ENCODE measurements at regions not wholly inside any gene's neighbourhood (a gene's known extent, or its start where the extent isn't known, plus 50 kb on each side); places are given as distances from the start of the nearest gene placed in this dataset.

GRCh38 chr1:220407191-220407590, 120.7 kb upstream of the MARK1 start:
- DNase-seq (ENCODE audit: low spot score), result no peak
- no peak for TF ChIP-seq CTCF (IDR thresholded peaks at IDR 0.05; ENCODE audit: unreplicated experiment)
- Mint-ChIP-seq H3K9me3 (ENCODE audit: unreplicated experiment) (no peaks in the 10 kb centered on the region), H3K27me3 (ENCODE audit: unreplicated experiment) (peaks cover 1% of the 10 kb centered on the region), H3K4me1 (ENCODE audit: unreplicated experiment) (peaks cover 9% of the 10 kb centered on the region), H3K4me3 (ENCODE audit: unreplicated experiment) (no peak overlapping the region), H3K27ac (ENCODE audit: unreplicated experiment) (no peak overlapping the region), H3K36me3 (ENCODE audit: low read depth, unreplicated experiment) (no peaks in the 10 kb centered on the region)

GRCh38 chr1:220398238-220398637, 126.0 kb upstream of the RAB3GAP2 start:
- no peak for DNase-seq (ENCODE audit: low spot score)
- Mint-ChIP-seq H3K4me3 (ENCODE audit: unreplicated experiment) (no peak overlapping the region), H3K4me1 (ENCODE audit: unreplicated experiment) (no peaks in the 10 kb centered on the region), H3K27me3 (ENCODE audit: unreplicated experiment) (peaks cover 1% of the 10 kb centered on the region), H3K9me3 (ENCODE audit: unreplicated experiment) (no peaks in the 10 kb centered on the region), H3K27ac (ENCODE audit: unreplicated experiment) (no peak overlapping the region), H3K36me3 (ENCODE audit: low read depth, unreplicated experiment) (no peaks in the 10 kb centered on the region)
- no peak for TF ChIP-seq CTCF (IDR thresholded peaks at IDR 0.05; ENCODE audit: unreplicated experiment)

GRCh38 chr1:220391491-220391890, 119.2 kb upstream of the RAB3GAP2 start:
- Mint-ChIP-seq H3K4me1 (ENCODE audit: unreplicated experiment) (peaks cover 7% of the 10 kb centered on the region), H3K9me3 (ENCODE audit: unreplicated experiment) (no peaks in the 10 kb centered on the region), H3K27me3 (ENCODE audit: unreplicated experiment) (peaks cover 4% of the 10 kb centered on the region), H3K27ac (ENCODE audit: unreplicated experiment) (no peak overlapping the region), H3K36me3 (ENCODE audit: low read depth, unreplicated experiment) (no peaks in the 10 kb centered on the region), H3K4me3 (ENCODE audit: unreplicated experiment) (no peak overlapping the region)
- DNase-seq (ENCODE audit: low spot score), result no peak
- TF ChIP-seq CTCF (IDR thresholded peaks at IDR 0.05; ENCODE audit: unreplicated experiment), result no peak

GRCh38 chr1:220389634-220390033, 117.4 kb upstream of the RAB3GAP2 start:
- Mint-ChIP-seq H3K36me3 (ENCODE audit: low read depth, unreplicated experiment) (no peaks in the 10 kb centered on the region), H3K4me3 (ENCODE audit: unreplicated experiment) (no peak overlapping the region), H3K9me3 (ENCODE audit: unreplicated experiment) (no peaks in the 10 kb centered on the region), H3K4me1 (ENCODE audit: unreplicated experiment) (peaks cover 7% of the 10 kb centered on the region), H3K27ac (ENCODE audit: unreplicated experiment) (no peak overlapping the region), H3K27me3 (ENCODE audit: unreplicated experiment) (peaks cover 4% of the 10 kb centered on the region)
- no peak for DNase-seq (ENCODE audit: low spot score)
- no peak for TF ChIP-seq CTCF (IDR thresholded peaks at IDR 0.05; ENCODE audit: unreplicated experiment)

- DNase-seq (ENCODE audit: low spot score), result no peak
- no peak for TF ChIP-seq CTCF (IDR thresholded peaks at IDR 0.05; ENCODE audit: unreplicated experiment)
- Mint-ChIP-seq H3K27ac (ENCODE audit: unreplicated experiment) (no peak overlapping the region), H3K4me1 (ENCODE audit: unreplicated experiment) (peaks cover 7% of the 10 kb centered on the region), H3K27me3 (ENCODE audit: unreplicated experiment) (peaks cover 4% of the 10 kb centered on the region), H3K36me3 (ENCODE audit: low read depth, unreplicated experiment) (no peaks in the 10 kb centered on the region), H3K9me3 (ENCODE audit: unreplicated experiment) (no peaks in the 10 kb centered on the region), H3K4me3 (ENCODE audit: unreplicated experiment) (no peak overlapping the region)
These were observed 114.4 kb upstream of the RAB3GAP2 start for GRCh38 chr1:220386494-220387195.
